H1 (cell line): ENCODE measurements at regions not wholly inside any gene's neighbourhood (a gene's known extent, or its start where the extent isn't known, plus 50 kb on each side); places are given as distances from the start of the nearest gene placed in this dataset.

Experiments used
- CREB1 ChIP-seq: IDR thresholded peaks from 2 replicates; pipeline ENCODE4 v1.6.1; 2012; ENCODE audit warnings: inconsistent platforms
- JUND ChIP-seq: IDR thresholded peaks from 2 replicates; pipeline ENCODE4 v1.6.1; 2011; ENCODE audit warnings: mild to moderate bottlenecking, improper control_type of control experiment, low read length
- PHF8 ChIP-seq: fragments of 200-600 bp; sonication (generic); conservative IDR thresholded peaks from 2 replicates; pipeline ENCODE4 v1.7.1; 2012; ENCODE audit warnings: low read depth, mild to moderate bottlenecking, inconsistent platforms, low read length, moderate library complexity
- TAF1 ChIP-seq: IDR thresholded peaks from 2 replicates; pipeline ENCODE4 v1.6.1; 2011; ENCODE audit warnings: mild to moderate bottlenecking, low read depth, low read length
- TCF12 ChIP-seq: IDR thresholded peaks from 2 replicates; pipeline ENCODE4 v1.6.1; 2011; ENCODE audit warnings: low read depth, mild to moderate bottlenecking, low read length
- TEAD4 ChIP-seq: IDR thresholded peaks from 2 replicates; pipeline ENCODE4 v1.6.1; 2012; ENCODE audit warnings: low read depth, low read length, inconsistent platforms, mixed read lengths
- TF ChIP-seq, protein P1 (sequence below): fragments of 300-600 bp; sonication (generic); IDR thresholded peaks from 2 replicates; pipeline ENCODE4 v1.7.1; 2012; ENCODE audit warnings: low read length, moderate library complexity, mild to moderate bottlenecking, inconsistent platforms; ENCODE audit not compliant: insufficient replicate concordance

- TF ChIP-seq, protein P1, sequence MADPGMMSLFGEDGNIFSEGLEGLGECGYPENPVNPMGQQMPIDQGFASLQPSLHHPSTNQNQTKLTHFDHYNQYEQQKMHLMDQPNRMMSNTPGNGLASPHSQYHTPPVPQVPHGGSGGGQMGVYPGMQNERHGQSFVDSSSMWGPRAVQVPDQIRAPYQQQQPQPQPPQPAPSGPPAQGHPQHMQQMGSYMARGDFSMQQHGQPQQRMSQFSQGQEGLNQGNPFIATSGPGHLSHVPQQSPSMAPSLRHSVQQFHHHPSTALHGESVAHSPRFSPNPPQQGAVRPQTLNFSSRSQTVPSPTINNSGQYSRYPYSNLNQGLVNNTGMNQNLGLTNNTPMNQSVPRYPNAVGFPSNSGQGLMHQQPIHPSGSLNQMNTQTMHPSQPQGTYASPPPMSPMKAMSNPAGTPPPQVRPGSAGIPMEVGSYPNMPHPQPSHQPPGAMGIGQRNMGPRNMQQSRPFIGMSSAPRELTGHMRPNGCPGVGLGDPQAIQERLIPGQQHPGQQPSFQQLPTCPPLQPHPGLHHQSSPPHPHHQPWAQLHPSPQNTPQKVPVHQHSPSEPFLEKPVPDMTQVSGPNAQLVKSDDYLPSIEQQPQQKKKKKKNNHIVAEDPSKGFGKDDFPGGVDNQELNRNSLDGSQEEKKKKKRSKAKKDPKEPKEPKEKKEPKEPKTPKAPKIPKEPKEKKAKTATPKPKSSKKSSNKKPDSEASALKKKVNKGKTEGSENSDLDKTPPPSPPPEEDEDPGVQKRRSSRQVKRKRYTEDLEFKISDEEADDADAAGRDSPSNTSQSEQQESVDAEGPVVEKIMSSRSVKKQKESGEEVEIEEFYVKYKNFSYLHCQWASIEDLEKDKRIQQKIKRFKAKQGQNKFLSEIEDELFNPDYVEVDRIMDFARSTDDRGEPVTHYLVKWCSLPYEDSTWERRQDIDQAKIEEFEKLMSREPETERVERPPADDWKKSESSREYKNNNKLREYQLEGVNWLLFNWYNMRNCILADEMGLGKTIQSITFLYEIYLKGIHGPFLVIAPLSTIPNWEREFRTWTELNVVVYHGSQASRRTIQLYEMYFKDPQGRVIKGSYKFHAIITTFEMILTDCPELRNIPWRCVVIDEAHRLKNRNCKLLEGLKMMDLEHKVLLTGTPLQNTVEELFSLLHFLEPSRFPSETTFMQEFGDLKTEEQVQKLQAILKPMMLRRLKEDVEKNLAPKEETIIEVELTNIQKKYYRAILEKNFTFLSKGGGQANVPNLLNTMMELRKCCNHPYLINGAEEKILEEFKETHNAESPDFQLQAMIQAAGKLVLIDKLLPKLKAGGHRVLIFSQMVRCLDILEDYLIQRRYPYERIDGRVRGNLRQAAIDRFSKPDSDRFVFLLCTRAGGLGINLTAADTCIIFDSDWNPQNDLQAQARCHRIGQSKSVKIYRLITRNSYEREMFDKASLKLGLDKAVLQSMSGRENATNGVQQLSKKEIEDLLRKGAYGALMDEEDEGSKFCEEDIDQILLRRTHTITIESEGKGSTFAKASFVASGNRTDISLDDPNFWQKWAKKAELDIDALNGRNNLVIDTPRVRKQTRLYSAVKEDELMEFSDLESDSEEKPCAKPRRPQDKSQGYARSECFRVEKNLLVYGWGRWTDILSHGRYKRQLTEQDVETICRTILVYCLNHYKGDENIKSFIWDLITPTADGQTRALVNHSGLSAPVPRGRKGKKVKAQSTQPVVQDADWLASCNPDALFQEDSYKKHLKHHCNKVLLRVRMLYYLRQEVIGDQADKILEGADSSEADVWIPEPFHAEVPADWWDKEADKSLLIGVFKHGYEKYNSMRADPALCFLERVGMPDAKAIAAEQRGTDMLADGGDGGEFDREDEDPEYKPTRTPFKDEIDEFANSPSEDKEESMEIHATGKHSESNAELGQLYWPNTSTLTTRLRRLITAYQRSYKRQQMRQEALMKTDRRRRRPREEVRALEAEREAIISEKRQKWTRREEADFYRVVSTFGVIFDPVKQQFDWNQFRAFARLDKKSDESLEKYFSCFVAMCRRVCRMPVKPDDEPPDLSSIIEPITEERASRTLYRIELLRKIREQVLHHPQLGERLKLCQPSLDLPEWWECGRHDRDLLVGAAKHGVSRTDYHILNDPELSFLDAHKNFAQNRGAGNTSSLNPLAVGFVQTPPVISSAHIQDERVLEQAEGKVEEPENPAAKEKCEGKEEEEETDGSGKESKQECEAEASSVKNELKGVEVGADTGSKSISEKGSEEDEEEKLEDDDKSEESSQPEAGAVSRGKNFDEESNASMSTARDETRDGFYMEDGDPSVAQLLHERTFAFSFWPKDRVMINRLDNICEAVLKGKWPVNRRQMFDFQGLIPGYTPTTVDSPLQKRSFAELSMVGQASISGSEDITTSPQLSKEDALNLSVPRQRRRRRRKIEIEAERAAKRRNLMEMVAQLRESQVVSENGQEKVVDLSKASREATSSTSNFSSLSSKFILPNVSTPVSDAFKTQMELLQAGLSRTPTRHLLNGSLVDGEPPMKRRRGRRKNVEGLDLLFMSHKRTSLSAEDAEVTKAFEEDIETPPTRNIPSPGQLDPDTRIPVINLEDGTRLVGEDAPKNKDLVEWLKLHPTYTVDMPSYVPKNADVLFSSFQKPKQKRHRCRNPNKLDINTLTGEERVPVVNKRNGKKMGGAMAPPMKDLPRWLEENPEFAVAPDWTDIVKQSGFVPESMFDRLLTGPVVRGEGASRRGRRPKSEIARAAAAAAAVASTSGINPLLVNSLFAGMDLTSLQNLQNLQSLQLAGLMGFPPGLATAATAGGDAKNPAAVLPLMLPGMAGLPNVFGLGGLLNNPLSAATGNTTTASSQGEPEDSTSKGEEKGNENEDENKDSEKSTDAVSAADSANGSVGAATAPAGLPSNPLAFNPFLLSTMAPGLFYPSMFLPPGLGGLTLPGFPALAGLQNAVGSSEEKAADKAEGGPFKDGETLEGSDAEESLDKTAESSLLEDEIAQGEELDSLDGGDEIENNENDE: no peak
- no peak for TF ChIP-seq PHF8
- no peak for TF ChIP-seq CREB1
- TF ChIP-seq JUND: no peak
- TF ChIP-seq TEAD4: no peak
- no peak for TF ChIP-seq TAF1
- no peak for TF ChIP-seq TCF12
- TF ChIP-seq, all 59 proteins: peak for 0
Observed at GRCh38 chr13:50099473-50099872, 84.2 kb downstream of the KCNRG start (continued).
